ENCODE measurements at regions not wholly inside any gene's neighbourhood (a gene's known extent, or its start where the extent isn't known, plus 50 kb on each side); places are given as distances from the start of the nearest gene placed in this dataset.

DNA sequence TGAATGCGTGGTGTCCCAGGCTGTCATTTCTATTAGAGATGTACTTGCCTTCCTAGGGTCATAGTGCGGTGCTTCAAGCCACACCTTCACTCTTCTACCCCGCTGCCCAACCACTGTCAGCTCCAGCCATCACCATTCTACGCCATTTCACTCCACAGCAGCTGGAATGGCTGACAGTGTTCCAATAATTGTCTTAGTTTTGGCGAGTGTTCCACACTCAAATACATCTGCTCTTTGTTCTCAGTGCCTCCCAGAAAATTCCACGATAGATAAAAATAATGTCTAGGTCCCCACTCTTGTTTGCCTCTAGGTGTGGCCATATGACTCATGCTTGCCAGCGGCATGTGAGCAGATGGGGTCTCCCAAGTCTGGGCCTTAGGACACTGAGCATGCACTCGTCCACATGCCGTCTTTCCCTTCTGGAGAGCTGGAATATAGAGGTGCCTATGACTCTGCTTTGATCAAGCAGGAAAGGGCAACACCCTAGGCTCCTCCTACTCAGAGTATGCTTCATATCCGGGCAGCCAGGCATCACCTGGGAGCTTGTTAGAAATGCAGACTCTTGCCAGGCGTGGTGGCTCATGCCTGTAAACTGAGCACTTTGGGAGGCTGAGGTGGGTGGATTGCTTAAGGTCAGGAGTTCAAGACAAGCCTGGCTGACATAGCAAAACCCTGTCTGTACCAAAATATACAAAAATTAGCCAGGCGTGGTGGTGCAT lies 163.0 kb downstream of the BRMS1L start:
- DNase-seq: no peak

DNA sequence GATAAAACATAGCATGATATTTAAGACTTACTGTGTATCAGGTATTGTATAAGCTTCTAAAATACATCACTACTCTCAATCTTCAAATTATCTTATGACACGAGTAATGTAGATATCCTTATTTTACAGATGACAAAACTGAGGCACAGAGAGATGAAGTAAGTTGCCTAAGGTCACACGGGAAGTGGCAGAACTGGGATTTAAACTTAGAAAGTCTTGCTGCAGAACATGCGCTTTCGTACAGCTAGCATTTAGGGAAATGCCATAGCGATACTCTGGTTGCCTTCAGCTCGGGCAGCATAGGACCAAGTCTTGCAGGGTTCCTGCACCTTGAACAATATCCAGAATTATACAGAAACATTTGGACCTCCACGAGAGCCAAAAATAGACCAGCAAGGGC lies 162.4 kb downstream of the BRMS1L start:
- TF ChIP-seq, protein P1, sequence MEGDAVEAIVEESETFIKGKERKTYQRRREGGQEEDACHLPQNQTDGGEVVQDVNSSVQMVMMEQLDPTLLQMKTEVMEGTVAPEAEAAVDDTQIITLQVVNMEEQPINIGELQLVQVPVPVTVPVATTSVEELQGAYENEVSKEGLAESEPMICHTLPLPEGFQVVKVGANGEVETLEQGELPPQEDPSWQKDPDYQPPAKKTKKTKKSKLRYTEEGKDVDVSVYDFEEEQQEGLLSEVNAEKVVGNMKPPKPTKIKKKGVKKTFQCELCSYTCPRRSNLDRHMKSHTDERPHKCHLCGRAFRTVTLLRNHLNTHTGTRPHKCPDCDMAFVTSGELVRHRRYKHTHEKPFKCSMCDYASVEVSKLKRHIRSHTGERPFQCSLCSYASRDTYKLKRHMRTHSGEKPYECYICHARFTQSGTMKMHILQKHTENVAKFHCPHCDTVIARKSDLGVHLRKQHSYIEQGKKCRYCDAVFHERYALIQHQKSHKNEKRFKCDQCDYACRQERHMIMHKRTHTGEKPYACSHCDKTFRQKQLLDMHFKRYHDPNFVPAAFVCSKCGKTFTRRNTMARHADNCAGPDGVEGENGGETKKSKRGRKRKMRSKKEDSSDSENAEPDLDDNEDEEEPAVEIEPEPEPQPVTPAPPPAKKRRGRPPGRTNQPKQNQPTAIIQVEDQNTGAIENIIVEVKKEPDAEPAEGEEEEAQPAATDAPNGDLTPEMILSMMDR (IDR thresholded peaks at IDR 0.05; ENCODE audit: low read depth, low read length): no peak
- H3K36me3 ChIP-seq: no peaks in the 10 kb centered on the region
- H3K4me3 ChIP-seq (ENCODE audit: low read depth, low read length): no peak overlapping the region
- H3K9me3 ChIP-seq (ENCODE audit: severe bottlenecking): no peaks in the 10 kb centered on the region
- no peak overlapping the region for H3K27ac ChIP-seq
- H3K27me3 ChIP-seq (ENCODE audit: insufficient read depth, low read depth, severe bottlenecking): peaks cover 60% of the 10 kb centered on the region
- no peak for DNase-seq

More for the DNA sequence above, 163.0 kb downstream of the BRMS1L start:
- H3K9me3 ChIP-seq (ENCODE audit: severe bottlenecking): no peaks in the 10 kb centered on the region
- H3K4me3 ChIP-seq (ENCODE audit: low read depth, low read length): no peak overlapping the region
- TF ChIP-seq, protein P1 (IDR thresholded peaks at IDR 0.05; ENCODE audit: low read depth, low read length): no peak
- H3K27ac ChIP-seq: no peak overlapping the region
- peaks cover 63% of the 10 kb centered on the region for H3K27me3 ChIP-seq (ENCODE audit: insufficient read depth, low read depth, severe bottlenecking)
- H3K36me3 ChIP-seq: no peaks in the 10 kb centered on the region

DNA sequence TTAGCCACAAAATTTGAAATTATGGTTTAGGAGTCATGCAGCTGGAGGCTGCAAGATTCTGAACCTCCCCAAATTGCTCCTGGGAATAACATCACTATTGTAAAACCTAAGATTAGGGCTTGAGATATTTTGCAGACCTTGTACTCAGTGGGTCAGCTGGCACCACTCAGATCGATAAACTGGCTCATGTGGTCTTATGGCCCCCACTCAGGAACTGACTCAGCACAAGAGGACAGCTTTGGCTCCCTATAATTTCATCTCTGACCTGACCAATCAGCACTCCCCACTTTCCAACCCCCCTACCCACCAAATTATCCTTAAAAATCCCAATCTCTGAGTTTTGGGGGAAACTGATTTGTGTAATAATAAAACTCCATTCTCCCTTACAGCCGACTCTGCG lies 161.6 kb downstream of the BRMS1L start:
- TF ChIP-seq, protein P1 (IDR thresholded peaks at IDR 0.05; ENCODE audit: low read depth, low read length): no peak
- DNase-seq: no peak
- no peaks in the 10 kb centered on the region for H3K36me3 ChIP-seq

DNA sequence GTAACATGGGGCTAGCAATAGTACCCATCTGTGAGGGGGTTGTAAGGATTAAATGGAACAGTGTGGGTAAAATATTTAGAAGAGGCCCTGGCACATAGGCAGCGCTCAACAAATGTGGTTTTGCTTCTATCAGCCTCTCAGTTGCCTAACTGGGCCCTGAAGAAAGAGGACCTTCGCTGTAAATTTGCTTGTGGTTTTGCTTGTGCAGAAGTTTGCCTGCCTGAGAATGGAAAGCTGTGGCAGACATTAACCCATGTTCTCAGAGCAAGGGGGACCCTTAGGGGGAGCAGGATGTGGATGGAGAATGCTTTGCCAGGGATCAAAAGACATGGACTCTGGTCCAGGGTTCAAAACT lies 160.1 kb downstream of the BRMS1L start:
- TF ChIP-seq, protein P1 (IDR thresholded peaks at IDR 0.05; ENCODE audit: low read depth, low read length): no peak
- DNase-seq: no peak
- H3K4me3 ChIP-seq (ENCODE audit: low read depth, low read length): no peak overlapping the region
- H3K27me3 ChIP-seq (ENCODE audit: insufficient read depth, low read depth, severe bottlenecking): peaks cover 39% of the 10 kb centered on the region
- no peak overlapping the region for H3K27ac ChIP-seq
- no peaks in the 10 kb centered on the region for H3K9me3 ChIP-seq (ENCODE audit: severe bottlenecking)
- H3K36me3 ChIP-seq: no peaks in the 10 kb centered on the region

More for the DNA sequence above, 161.6 kb downstream of the BRMS1L start:
- no peak overlapping the region for H3K27ac ChIP-seq
- peaks cover 55% of the 10 kb centered on the region for H3K27me3 ChIP-seq (ENCODE audit: insufficient read depth, low read depth, severe bottlenecking)
- H3K4me3 ChIP-seq (ENCODE audit: low read depth, low read length): no peak overlapping the region
- no peaks in the 10 kb centered on the region for H3K9me3 ChIP-seq (ENCODE audit: severe bottlenecking)

DNA sequence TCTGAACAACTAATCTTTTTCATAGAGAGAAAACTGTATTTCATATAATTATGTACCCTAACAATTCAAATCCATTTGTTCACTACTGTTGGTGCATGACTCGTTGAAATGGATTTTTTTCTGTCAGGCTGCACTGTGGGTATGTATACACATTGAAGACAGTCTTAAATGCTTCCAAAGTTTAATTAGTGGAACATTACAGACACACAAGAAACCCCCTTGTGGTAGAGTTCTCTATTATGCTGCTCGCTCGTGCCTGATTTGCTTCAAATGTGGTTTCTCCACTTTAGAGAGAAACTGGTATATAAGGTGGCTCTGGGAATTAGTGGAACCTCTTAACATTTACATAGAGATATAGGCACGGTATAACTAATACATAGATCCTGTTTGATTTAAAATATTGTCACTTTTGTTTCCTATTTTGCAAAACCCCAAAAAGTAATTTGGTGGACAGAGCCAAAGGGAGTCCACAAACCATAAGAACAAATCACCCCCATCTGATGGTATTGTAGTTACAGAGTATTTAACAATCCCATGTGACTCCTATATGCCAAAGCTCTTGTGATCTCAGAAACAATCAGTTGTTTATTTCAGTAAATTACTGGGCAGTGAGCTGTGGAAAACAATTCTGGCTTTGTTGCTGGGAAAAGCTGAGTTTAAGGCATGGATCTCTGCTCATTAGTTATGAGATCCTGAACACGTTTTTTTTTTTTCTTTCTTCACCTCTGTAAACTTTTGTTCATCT lies 159.5 kb downstream of the BRMS1L start:
- Histone ChIP-seq H3K36me3 (no peaks in the 10 kb centered on the region), H3K27me3 (ENCODE audit: insufficient read depth, low read depth, severe bottlenecking) (peaks cover 35% of the 10 kb centered on the region), H3K27ac (no peak overlapping the region), H3K9me3 (ENCODE audit: severe bottlenecking) (no peaks in the 10 kb centered on the region), H3K4me3 (ENCODE audit: low read depth, low read length) (no peak overlapping the region)
- TF ChIP-seq, protein P1 (IDR thresholded peaks at IDR 0.05; ENCODE audit: low read depth, low read length): no peak
- DNase-seq: no peak
